Retina (tissue), 1 donor: ENCODE measurements at regions not wholly inside any gene's neighbourhood (a gene's known extent, or its start where the extent isn't known, plus 50 kb on each side); places are given as distances from the start of the nearest gene placed in this dataset.
"Not testable (repeated sequence)": the region's sequence is repeated elsewhere in the genome, so short reads cannot be mapped to it uniquely, and the experiment has no call there.

Experiments used
- DNase-seq: peaks from one replicate; pipeline ENCODE4 v3.0.0-alpha.2; 2016

DNA sequence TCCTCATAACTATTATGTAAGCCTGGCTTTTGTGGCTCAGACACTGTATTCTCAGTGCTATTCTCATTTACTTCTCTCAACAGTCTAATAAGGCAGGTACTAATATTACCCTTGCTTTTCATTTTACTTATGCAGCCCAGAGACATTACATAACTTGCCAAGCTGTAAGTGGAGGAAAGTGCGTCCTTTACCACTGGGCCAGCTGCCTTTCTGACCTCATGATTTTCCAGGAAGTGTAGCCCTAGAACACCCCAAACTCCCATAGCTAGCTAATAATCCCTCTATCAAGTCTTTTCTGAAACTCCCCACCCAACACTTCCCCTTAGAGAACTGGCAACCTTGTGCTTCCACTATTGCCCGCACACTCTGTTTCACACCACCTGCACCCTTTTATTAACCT, 192.9 kb upstream of the HMHB1 start:
- no peak for DNase-seq

DNA sequence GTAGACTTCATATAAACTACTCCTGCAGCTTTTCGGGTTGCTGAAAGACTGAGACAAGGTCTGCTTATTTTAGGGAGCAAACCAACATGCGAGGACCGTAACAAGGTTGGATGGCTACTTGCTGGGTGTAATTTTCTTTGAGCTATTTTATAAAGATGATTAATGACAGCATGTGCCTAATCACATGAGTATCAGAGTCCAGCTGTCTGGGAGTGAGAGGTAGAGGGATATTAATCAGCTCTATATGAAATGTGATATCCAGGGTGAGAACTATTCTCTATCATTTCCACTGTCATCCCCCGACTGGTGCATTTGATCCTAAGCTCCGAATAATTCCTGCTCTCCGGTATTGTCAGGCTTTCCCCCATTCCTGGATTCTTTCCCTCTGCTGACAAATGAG, 193.8 kb upstream of the HMHB1 start:
- DNase-seq: no peak

DNA sequence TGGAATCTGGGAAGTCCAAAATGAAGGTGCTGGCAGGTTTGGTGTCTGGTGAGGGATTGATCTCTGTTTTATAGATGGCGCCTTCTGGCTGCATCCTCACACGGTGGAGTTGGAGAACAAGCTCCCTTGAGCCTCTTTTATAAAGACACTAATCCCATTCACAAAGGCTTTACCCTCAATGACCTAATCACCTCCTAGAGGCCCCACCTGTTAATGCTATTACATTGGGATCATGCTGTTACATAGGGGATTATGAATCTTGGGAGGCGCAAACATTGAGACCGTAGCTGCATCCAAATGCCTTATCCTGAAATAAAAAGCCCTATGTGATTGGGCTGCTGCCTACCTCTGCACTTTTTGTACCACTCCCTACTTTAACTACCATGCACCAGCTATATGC, 197.1 kb upstream of the HMHB1 start:
- DNase-seq: no peak

DNA sequence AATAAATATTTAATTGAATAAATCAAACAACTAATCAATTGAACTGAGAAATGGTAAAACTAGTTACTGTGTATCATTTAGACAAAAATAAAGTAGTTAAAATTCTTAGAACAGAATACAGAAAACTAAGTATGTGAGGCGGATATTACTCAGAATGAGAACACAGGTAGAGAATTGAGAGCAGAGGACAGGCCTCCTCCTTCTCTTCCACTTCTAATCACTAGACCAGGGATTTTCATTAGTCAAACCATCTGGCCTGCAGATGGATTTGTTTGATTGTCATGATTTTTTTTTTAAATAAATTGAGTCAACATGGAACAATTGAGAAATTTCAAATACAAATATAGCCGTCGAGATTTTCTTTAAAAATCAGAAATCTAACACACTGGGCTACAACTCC, 198.6 kb upstream of the HMHB1 start:
- no peak for DNase-seq

DNA sequence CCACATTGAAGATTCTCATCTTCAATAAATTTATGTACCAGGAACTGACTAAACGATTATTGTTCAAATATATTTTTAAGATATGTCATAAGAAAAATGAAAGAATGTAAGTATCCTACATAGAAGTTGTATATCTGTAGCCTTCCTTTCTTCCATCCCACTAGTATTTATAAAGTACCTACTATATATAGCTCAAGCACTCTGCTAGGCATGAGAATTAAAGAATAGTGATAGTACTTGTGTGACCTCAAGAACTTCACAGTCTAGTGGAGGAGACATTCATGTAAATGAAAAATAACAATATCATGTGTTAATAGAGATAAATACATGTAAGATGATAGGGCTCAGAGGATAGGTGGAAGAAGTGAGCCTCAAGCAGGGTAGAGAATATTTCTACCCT, 201.0 kb upstream of the HMHB1 start:
- DNase-seq: no peak

DNA sequence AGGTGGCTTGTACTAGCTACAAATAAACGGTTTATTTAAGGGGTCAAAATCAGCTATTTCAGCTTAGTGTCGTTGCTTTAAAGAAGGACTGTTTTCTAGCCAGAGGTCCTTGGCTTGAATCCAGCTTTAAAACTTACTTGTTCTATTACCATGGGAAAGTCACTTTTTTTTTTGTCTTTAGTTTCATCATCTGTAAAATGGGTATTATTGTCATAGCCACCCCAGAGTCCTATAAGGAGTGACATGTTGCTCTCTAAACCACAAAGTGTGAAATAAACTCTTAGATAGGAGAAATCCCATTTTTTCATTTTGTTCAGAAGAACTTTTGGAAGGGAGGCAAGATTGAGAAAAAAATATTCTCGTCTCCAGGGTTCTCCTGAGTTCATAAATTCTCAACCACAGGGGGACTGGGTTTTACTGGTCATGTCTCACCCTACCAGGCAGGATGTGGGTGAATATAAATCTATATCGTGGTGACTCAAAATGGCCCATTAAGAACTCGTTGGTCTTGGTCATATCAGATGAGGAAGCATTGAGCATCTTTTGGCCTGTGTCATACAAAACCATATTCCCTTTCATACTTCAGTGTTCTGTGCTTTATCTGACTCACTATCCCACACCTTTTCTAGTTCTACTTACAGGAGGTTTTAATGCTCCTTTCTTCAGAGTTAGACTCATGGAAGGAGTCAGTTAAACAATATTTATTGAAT, 202.7 kb upstream of the NR3C1 start:
- no peak for DNase-seq

DNA sequence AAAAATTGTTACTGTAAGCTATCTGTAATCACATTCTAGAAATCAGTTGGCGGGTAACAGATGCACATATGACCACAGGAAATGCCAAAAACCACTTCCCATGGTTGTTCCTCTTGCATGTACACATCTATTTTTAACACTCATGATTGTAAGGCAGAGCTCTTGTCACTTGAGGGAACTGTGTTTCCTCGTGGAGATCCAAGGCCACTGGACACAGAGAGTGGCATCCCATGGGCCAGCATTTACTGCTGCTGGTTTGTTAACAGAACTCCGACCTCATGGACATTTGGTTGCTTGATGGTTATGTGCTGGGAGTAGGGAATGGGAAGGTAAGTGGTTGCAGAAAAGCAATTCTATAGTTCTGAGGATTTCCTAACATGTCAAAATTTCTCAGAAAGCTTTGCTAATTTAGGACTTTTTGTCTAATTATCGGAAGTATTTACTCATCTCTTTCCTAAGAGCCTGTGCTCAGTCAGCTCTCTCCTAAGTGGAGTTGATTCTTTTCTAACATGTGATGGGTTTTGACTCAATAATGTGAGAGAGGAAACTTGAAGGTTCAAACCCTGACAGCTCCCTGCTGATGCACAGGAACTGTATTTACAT, 202.0 kb upstream of the NR3C1 start:
- no peak for DNase-seq

DNA sequence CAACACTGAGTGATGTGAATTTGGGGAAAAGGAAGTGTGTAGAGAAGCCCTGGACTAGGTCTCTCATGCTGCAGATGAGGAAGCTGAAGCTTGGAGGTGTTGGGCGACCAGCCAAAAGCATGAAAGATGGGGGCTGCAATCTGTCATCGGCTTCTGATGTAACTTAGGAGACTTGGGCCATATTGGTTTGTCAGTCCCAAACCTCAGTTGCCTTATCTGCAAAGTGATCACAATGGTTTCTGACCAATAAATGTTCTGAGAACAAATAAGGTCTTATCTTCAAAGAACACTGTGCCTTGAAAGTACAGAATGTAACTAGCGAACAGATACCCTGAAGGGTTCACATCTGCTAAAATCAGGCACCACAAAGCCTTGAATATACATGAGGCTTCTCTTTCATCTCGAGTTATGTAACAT, 198.4 kb upstream of the NR3C1 start:
- no peak for DNase-seq

DNA sequence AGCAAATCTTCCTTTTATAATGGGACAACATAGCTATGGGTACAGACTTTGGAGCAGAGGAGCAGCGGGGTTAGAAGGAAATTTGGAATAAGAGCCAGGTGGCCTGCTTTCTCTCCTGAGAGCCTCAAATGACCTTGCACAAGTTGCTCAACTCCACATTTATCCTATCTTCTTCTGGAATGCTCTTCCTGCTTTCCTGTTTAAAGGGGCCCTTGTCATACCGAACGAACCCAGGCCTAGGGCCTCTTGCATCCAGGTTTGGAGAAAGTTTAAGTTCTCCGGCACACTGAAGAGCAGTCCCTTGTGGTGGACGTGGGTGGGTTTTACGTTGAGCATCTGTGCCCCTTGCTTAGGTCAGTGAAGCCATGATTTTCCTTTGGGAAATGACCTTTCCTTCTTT, 197.9 kb upstream of the NR3C1 start:
- DNase-seq: no peak

DNA sequence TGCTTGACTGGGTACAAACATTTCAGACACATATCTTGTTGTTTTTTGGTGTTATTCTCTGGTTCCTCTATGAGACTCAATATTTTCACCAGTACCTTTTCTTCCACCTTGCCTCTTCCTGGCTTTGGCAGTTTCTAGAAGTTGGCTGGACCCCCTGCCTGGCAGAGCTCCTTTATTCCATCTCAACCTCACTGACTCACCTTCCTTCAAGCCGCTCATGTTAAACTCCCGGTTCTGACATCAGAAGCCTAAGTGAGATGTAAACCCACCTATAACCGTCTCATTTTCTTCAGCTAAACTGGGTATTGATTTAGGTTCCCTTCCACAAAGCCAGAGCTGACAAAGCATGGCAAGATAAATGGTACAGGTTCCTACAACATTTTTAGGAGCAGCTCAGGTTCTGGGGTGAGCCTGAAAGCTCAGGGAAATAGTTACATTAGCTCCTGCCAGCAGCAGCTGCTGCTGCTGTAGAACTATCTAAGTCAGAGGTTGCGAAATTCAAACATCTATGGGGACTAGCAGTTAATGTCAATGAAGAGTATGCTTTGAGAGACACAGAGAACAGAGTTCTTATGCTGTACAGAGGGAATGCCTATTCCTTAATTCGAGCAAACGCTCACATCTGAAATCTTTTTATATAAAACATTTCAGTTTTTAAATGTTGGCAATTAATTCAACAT, 197.1 kb upstream of the NR3C1 start:
- DNase-seq: no peak

DNA sequence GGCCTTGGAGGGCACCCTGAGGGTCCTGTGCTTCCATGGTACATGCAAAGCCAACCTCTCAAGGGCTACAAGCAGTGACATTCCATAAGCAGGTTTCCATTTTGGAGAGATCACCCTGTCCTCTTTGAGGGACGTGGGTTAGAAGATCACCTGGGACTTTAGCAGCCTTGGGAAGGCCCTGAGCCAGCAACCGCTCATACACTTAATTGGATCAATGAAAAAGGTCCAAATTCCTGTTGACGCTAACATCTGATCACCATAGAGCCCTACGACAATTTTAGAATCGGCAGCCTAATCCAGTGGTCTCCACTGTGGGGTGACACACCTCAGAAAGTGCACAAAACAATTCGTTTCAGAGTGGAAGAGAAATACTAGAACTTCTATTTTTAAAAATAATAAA, 196.0 kb upstream of the NR3C1 start:
- no peak for DNase-seq

DNA sequence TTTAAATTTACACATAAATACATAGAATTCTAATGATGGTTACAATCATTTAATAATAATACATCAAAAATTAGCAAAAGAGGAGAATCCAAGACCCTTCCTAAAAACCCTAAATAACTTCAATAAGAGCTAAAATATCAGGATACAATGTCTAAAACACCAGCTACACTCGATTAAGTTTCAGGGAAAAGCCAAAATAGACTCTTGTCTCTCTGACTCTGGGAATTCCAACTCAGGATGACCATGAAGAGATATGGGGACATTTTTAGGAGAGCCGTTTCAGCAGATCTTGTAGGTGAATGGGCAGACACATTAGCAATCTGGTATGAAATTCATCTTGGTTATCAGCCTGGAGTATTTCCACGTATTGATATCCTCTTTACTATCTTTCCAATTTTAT, 193.3 kb upstream of the NR3C1 start:
- DNase-seq: no peak

DNA sequence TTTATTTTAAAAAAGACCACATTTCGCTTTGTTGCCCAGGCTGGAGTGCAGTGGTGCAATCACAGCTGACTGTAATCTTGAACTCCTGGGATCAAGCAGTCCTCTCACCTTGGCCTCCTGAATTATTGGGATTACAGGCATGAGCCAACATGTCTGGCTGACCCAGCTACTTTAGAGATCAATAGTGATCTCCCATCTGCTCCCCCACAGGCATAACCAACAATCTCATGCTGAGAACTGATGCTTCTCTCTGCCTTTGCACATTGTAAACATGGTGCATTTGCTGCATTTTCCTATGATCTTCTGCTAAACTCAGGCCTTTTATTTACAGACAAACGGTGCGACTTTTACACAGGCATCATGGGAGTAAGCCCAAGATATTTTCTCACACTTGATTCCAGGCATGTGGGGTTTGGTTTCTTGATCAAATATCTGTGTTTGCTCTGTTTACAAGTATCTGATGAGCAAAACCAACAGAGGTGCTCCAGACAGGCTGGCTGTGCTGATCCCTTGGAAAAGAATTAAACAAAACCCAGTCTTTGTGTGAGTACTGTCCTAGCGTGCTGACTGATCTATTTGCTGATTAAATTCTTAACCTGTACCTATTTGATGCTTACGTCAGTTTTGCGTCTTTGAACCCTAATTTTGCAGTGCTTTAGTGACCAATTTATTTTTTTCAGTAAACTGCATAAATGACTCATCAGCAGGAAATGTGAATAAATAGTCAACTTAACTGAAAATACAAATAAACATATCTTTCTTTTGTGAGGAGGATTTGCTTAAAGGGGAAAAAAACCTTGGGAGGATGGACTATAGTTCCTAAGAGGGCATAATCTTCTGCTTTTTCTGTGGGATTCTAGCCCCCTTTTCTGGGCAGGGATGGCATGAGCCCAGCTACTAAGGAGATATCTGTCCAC, 191.7 kb upstream of the NR3C1 start:
- DNase-seq: peak; percentile 7

DNA sequence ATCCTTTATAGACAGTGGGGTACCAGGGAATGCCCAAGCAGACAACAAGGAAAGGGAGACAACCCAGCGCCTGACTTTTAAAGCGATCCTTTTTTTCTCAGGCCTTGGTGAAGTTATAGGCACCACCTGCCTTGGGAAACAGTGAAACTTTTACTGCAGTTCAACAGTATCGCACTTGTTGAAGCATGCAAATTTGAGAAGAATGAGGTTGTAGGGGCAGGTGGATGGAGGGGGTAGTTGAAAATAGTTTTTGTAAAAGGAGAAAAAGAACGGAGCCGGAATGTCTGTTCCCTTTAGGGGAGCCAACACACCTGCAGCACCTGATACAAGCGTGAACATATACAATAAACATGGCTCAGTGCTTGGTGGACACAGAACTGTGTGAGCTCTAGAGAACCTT, 190.2 kb upstream of the NR3C1 start:
- no peak for DNase-seq

DNA sequence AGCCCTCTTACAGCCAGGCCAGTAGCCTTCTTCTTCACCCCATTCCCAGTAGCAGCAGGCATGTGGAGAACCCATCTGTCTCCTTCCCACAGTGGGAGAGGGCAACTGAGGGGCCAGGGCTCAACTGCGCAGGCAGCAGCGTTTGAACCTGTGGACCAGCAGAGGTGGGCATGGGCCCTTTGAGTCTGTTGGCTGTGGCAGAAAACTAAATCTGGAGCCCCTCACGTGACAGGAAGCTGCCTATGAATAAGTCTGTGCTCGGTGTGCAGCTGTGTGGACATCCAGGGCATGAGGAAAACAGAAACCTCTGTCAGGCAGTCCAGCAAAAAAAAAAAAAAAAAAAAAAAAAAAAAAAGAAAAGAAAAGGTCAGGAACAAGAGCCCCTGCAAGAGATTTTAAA, 189.2 kb upstream of the NR3C1 start:
- no peak for DNase-seq

DNA sequence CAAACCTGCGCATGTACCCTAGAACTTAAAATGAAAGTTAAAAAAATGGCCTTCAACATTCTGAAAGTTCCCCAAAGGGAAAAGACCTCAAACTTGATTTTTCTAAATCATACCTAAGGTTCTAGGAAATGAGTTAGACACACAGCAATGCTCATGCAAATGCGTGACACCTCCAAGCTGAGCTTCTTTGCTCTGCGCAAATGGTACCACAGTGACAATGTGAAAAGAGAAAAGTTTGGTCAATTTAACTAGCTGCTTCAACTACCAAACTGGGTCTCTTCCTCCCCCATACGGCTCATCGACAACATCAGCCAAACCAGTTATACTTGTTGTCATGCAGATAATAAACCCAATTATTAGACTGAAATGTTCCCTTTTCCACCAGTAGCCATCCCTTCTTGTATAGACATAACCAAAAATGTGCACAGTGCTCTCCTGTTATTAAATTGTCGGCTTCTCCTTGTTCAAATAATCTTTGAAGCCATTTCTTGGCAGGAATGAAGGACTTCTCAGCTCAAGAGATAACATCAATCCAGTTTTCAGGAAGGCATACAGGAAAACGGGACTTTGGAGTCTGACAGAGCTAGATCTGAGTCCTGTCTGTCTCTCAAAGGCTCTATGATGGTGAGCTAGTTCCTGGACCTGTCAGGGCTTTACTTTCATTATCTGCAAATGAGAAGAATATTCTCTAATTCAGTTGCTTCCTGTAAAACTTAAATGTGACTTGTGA, 185.6 kb upstream of the NR3C1 start:
- DNase-seq: no peak

DNA sequence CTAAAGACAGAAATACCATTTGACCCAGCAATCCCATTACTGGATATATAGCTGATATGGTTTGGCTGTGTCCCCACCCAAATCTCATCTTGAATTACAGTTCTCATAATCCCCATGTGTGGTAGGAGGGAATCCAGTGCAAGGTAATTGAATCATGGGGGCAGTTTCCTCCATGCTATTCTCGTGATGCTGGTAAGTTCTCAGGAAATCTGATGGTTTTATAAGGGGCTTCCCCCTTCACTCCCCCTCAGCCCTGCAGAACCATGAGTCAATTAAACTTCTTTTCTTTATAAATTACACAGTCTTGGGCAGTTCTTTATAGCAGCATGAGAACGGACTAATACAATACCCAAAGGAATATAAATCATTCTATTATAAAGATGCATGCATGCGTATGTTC, 184.6 kb upstream of the NR3C1 start:
- DNase-seq: not testable (repeated sequence)

DNA sequence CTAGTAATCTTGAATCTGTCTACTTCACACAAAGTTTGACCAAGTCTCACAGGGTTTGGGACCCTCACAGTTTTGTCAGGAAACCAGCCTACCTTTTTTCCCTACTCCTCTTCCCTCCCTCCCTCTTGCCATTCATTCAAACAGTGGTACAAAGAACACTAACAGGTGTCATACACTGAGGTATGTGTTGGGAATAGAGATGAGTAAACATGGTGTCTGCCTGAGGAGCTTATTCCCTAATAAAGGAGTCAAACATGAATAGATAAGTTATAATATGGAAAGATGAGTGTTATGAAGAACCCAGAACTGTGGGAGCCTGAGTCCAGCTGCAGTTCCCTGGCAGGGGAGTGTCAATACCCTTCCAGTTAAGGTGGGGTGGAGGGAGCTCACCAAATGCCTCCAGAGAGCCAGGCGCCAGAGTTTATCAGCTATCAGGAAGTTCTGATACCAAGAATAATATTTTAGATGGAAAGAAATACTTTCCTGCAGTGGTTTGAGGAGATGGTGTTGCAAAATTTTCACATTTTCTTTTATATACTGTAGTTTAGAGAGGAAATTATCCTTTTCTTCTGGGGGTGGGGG, 183.4 kb upstream of the NR3C1 start:
- DNase-seq: no peak

DNA sequence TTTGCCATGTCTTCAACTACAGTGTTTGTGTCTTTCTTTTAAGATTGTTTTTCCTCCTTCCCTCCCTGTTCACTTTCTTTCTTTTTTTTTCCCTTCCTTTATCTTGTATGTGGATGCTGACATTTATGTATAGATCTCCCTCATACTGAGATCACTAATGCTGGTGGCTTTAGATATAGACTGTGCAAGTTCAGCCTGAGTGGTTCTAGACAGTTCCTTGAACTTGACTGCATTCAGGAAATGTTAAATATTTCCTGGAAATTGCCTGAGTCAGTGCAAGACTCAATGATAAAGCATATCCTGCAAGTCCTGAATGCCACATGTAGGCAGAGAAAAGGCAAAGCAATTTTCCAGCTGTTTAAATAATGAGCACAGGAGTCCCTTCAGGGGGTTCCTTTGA, 182.5 kb upstream of the NR3C1 start:
- DNase-seq: no peak

DNA sequence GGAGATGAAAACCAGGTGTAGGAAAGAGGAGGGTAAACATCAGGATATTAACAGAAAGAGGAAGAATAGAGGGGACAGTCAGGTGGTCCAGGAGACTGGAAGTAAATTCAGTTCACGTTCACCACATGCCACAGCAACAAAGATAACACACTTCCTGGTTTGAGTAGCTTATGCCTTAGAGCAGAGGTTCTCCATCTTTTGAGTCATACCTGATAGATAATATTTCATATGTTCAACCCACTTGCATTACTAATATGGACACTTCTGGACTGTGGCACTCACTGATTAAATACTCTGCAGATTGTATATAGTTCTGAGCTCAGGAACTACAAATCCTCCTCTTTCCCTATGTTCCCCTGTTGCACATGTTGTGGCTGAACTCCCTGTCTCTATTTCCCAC, 179.9 kb upstream of the NR3C1 start:
- DNase-seq: no peak

DNA sequence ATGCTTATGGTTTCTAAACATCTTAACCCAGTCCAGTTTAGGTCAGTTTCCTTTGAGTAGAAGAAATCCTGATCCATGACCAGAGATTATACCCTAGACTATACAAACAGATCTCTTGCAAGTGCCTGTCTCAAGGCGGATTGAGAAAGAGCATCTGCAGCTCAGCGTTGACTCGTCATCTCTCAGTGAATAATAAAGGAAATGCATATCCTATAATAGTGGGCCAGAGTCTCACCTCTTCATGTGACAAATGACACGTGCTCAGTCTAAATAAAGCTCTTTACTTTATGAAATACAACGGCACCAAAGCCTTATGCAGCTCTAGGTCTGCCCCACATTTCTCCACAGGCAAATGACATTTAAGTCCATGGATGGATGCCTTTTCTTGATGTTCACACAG, 179.4 kb upstream of the NR3C1 start:
- no peak for DNase-seq

DNA sequence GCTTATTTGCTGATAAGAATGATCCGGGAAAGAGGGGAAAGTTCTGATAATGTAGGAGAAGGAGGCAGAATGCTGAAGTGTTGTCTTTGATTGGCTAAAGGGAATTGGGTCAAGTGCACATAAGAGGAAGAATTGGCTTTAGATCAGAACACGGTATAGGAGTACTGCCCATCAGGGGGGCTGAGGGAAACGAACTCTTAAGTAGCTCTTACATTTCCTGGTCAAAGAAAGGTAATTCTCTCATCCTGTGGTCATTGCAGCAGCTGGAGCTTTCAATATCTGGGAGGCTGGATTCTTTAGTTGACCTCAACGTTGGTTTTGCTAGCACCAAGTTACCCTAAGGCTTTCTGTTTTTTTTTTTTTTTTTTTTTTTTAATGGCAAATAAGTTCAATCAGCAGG, 178.7 kb upstream of the NR3C1 start:
- DNase-seq: no peak
